ENCODE measurements at regions not wholly inside any gene's neighbourhood (a gene's known extent, or its start where the extent isn't known, plus 50 kb on each side); places are given as distances from the start of the nearest gene placed in this dataset.

DNA sequence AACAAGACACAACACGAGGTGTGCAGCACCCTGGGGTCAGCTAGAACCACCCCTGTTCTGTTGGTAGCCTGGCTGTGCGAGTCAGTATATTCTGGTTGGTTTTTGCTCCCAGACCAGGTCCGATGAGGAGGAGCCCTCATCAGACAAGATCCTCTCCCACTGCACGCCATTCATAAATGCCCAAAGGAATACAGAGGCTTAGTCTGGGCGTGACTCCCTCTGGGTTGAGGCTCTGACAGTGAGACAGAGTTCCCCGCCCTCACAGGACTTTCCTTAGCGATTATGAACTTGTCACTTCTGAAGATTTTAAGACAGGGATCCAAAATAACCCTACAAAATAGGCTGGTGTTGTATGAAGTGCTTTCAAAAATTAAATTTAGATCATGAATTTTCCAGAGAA, 85.5 kb upstream of the MC2R start:
- TF ChIP-seq, protein P1, sequence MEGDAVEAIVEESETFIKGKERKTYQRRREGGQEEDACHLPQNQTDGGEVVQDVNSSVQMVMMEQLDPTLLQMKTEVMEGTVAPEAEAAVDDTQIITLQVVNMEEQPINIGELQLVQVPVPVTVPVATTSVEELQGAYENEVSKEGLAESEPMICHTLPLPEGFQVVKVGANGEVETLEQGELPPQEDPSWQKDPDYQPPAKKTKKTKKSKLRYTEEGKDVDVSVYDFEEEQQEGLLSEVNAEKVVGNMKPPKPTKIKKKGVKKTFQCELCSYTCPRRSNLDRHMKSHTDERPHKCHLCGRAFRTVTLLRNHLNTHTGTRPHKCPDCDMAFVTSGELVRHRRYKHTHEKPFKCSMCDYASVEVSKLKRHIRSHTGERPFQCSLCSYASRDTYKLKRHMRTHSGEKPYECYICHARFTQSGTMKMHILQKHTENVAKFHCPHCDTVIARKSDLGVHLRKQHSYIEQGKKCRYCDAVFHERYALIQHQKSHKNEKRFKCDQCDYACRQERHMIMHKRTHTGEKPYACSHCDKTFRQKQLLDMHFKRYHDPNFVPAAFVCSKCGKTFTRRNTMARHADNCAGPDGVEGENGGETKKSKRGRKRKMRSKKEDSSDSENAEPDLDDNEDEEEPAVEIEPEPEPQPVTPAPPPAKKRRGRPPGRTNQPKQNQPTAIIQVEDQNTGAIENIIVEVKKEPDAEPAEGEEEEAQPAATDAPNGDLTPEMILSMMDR (IDR thresholded peaks at IDR 0.05) = no peak
- TF ChIP-seq POLR2A (IDR thresholded peaks at IDR 0.05) = no peak
